ENCODE measurements at regions not wholly inside any gene's neighbourhood (a gene's known extent, or its start where the extent isn't known, plus 50 kb on each side); places are given as distances from the start of the nearest gene placed in this dataset.

- Histone ChIP-seq H2AFZ (no peak overlapping the region), H3K27ac (ENCODE audit: low read depth) (no peak overlapping the region), H3K27me3 (ENCODE audit: insufficient read depth) (no peaks in the 10 kb centered on the region), H3K4me3 (no peak overlapping the region), H4K20me1 (replicated peaks; ENCODE audit: insufficient read depth) (no peaks in the 10 kb centered on the region), H3K9me2 (ENCODE audit: insufficient read depth) (peaks cover 9% of the 10 kb centered on the region; the same call in 1 of the 2 replicates), H3K79me2 (replicated peaks; ENCODE audit: insufficient read depth) (no peaks in the 10 kb centered on the region), H3F3A (replicated peaks; ENCODE audit: low read depth) (no peaks in the 10 kb centered on the region), H3K36me3 (ENCODE audit: insufficient read depth) (no peaks in the 10 kb centered on the region), H3K4me2 (no peak overlapping the region), H3K4me1 (ENCODE audit: insufficient read depth) (no peaks in the 10 kb centered on the region)
- no peaks in the 10 kb centered on the region for H3K27me3 Mint-ChIP-seq (ENCODE audit: insufficient read depth, low read depth, poor library complexity)
- no peak overlapping the region for H3K27ac Mint-ChIP-seq
- no peak overlapping the region for H3K4me3 Mint-ChIP-seq
- no peaks in the 10 kb centered on the region for H3K36me3 Mint-ChIP-seq (ENCODE audit: low read depth)
- peaks cover 7% of the 10 kb centered on the region; the same call in 2 of the 3 replicates for H3K9me3 Mint-ChIP-seq
- no peaks in the 10 kb centered on the region for H3K4me1 Mint-ChIP-seq
- ATAC-seq, result no peak
- no peak for DNase-seq (ENCODE audit: low spot score)
- TF ChIP-seq JUNB (IDR thresholded peaks at IDR 0.05; ENCODE audit: unreplicated experiment) (no peak), POLR2AphosphoS5 (IDR thresholded peaks at IDR 0.05; ENCODE audit: low read depth) (no peak), CTCF (conservative IDR thresholded peaks at IDR 0.05; ENCODE audit: low read depth in 2 of 2) (no peak), EZH2 (IDR thresholded peaks at IDR 0.05; ENCODE audit: low read depth, unreplicated experiment) (no peak), REST (IDR thresholded peaks at IDR 0.05; ENCODE audit: unreplicated experiment) (no peak), CREB1 (CRISPR knock-in tag; IDR thresholded peaks at IDR 0.05; ENCODE audit: low read depth) (no peak), STAT1 (IDR thresholded peaks at IDR 0.05; ENCODE audit: unreplicated experiment) (no peak), ZNF462 (CRISPR knock-in tag; IDR thresholded peaks at IDR 0.05) (no peak), EZH2phosphoT487 (IDR thresholded peaks at IDR 0.05; ENCODE audit: unreplicated experiment) (no peak), ETS1 (IDR thresholded peaks at IDR 0.05) (no peak), ZNF114 (CRISPR knock-in tag; IDR thresholded peaks at IDR 0.05) (no peak), ZNF331 (CRISPR knock-in tag; IDR thresholded peaks at IDR 0.05; ENCODE audit: low read depth) (no peak), NANOG (IDR thresholded peaks at IDR 0.05; ENCODE audit: borderline replicate concordance) (no peak)
Observed at GRCh38 chr9:108489567-108489966, 366.2 kb downstream of the ACTL7B start.

Measured in GM23338 (cell line).